K562 (cell line): ENCODE measurements at regions not wholly inside any gene's neighbourhood (a gene's known extent, or its start where the extent isn't known, plus 50 kb on each side); places are given as distances from the start of the nearest gene placed in this dataset.

ENCODE experiments used
- ATAC-seq: fragments of 200-7000 bp; cut with Tn5 transposase; 3 replicates; pipeline ENCODE4 v1.9.1; 2020; ENCODE audit warnings: moderate library complexity
- BruUV-seq: library from RNA; stranded (reverse); fragments of 400-500 nt; replicated peaks from 2 replicates; lab custom pipeline; 2021; lab: Mats Ljungman, UMichigan
- CTCF ChIA-PET: fragments of 300-600 bp; formaldehyde crosslinking; extraction: SDS; loops from one replicate; lab custom pipeline; 2021; ENCODE audit warnings: low intra/inter-chr PET ratio; lab: Yijun Ruan, JAX
- POLR2A ChIA-PET: fragments of 300-600, 350-650 bp; sonication (Branson Sonifier 250); formaldehyde crosslinking; extraction: SDS; loops from one replicate; lab custom pipeline; 2021; ENCODE audit warnings: antibody characterized with exemption, inconsistent platforms; lab: Yijun Ruan, JAX
- DNase-seq, 4 experiments: peaks; one replicate each; pipeline versions ENCODE4 v3.0.0 to v3.0.0-alpha.2; 2011 to 2018; ENCODE audit warnings: low spot score in 3 of 4, mixed read lengths in 3 of 4; ENCODE audit errors: extremely low read depth in 1 of 4
- FAIRE-seq: peaks from 2 replicates; lab custom pipeline; 2011; peaks lifted over from hg19 to GRCh38; lab: Jason Lieb, UNC
- H2AFZ ChIP-seq: 2 replicates; pipeline ENCODE4 v1.6.0; 2011; ENCODE audit warnings: low read depth, low read length, control low read depth, inconsistent platforms
- H3K27ac ChIP-seq: fragments of 200-600 bp; 3 replicates; pipeline ENCODE4 v1.8.0; 2011; ENCODE audit warnings: low read depth, mild to moderate bottlenecking, control low read depth, inconsistent platforms, low read length, moderate library complexity, mixed read lengths; ENCODE audit errors: extremely low read depth
- H3K27me3 ChIP-seq, 2 experiments: fragments of 300-600 bp in 1 of 2; 2 replicates in 1 of 2; 3 replicates in 1 of 2; pipeline versions ENCODE4 v1.6.0 to v1.8.0; 2011; ENCODE audit warnings: inconsistent platforms in 2 of 2, low read length in 2 of 2, mild to moderate bottlenecking in 1 of 2, mixed read lengths in 1 of 2, moderate library complexity in 1 of 2; ENCODE audit not compliant: control insufficient read depth in 2 of 2, insufficient read depth in 2 of 2
- H3K36me3 ChIP-seq: fragments of 300-600 bp; 3 replicates; pipeline ENCODE4 v1.8.0; 2011; ENCODE audit warnings: mild to moderate bottlenecking, low read length, inconsistent platforms; ENCODE audit not compliant: control insufficient read depth, insufficient read depth
- H3K4me1 ChIP-seq, 2 experiments: fragments of 200-600 bp in 1 of 2; replicated peaks in 1 of 2; 2 replicates in 1 of 2; 3 replicates in 1 of 2; pipeline versions ENCODE4 v1.5.1 to v1.8.0; 2011; ENCODE audit warnings: inconsistent platforms in 2 of 2, low read length in 2 of 2, mild to moderate bottlenecking in 1 of 2, mixed read lengths in 1 of 2, moderate library complexity in 1 of 2; ENCODE audit not compliant: control insufficient read depth in 2 of 2, insufficient read depth in 2 of 2
- H3K4me2 ChIP-seq: 2 replicates; pipeline ENCODE4 v1.6.1; 2011; ENCODE audit warnings: low read length, control low read depth, inconsistent platforms, mixed read lengths; ENCODE audit not compliant: insufficient read depth
- H3K4me3 ChIP-seq: fragments of 200-600 bp; sonication (generic), shearing (Covaris generic); 2 replicates; pipeline ENCODE4 v1.5.1; 2016; ENCODE audit warnings: control low read depth, inconsistent platforms
- H3K79me2 ChIP-seq: fragments of 200-600 bp; 3 replicates; pipeline ENCODE4 v1.8.0; 2011; ENCODE audit warnings: low read length, inconsistent platforms; ENCODE audit not compliant: control insufficient read depth, insufficient read depth
- H3K9ac ChIP-seq, 2 experiments: 2 replicates each; pipeline versions ENCODE4 v1.6.0 to v1.6.1; 2011; ENCODE audit warnings: low read depth in 2 of 2, low read length in 2 of 2, control low read depth in 1 of 2, inconsistent platforms in 1 of 2, mild to moderate bottlenecking in 1 of 2, mixed read lengths in 1 of 2; ENCODE audit not compliant: insufficient read depth in 1 of 2
- H3K9me1 ChIP-seq: one replicate; pipeline ENCODE4 v1.6.0; 2011; ENCODE audit warnings: inconsistent platforms, mild to moderate bottlenecking, low read length, moderate library complexity; ENCODE audit not compliant: control insufficient read depth, insufficient read depth
- H3K9me3 ChIP-seq: replicated peaks from 2 replicates; pipeline ENCODE4 v1.5.1; 2011; ENCODE audit warnings: low read depth, low read length, inconsistent platforms; ENCODE audit not compliant: control insufficient read depth, insufficient read depth
- H4K20me1 ChIP-seq: replicated peaks from 2 replicates; pipeline ENCODE4 v1.6.1; 2011; ENCODE audit warnings: low read length, inconsistent platforms, mixed read lengths; ENCODE audit not compliant: control insufficient read depth, insufficient read depth
- AFF1 ChIP-seq, 2 experiments: fragments of 450-650 bp; IDR thresholded peaks; 2 replicates each; pipeline ENCODE4 v1.6.1; 2018; ENCODE audit warnings: mild to moderate bottlenecking in 2 of 2, low read depth in 1 of 2; ENCODE audit not compliant: partially characterized antibody in 2 of 2
- ATF1 ChIP-seq, 2 experiments: fragments of 450-650 bp in 1 of 2; IDR thresholded peaks; 2 replicates each; pipeline ENCODE4 v1.6.1; 2016; ENCODE audit warnings: missing compliant biosample characterization in 1 of 2, missing genetic modification characterization in 1 of 2
- CREB3 ChIP-seq: fragments of 450-650 bp; conservative IDR thresholded peaks from 2 replicates; pipeline ENCODE4 v1.6.1; 2016; ENCODE audit warnings: missing genetic modification characterization, low read depth, mild to moderate bottlenecking, missing compliant biosample characterization, moderate library complexity
- HEY1 ChIP-seq: fragments of 250-450 bp; sonication (Bioruptor Pico); IDR thresholded peaks from 2 replicates; pipeline ENCODE4 v1.5.0; 2020; ENCODE audit warnings: mild to moderate bottlenecking, moderate library complexity, borderline replicate concordance
- KLF6 ChIP-seq: fragments of 250-450 bp; sonication (Bioruptor Pico); IDR thresholded peaks from 2 replicates; pipeline ENCODE4 v1.4.0; 2020; ENCODE audit warnings: mild to moderate bottlenecking, moderate library complexity, borderline replicate concordance
- NFRKB ChIP-seq: fragments of 450-650 bp; IDR thresholded peaks from 2 replicates; pipeline ENCODE4 v1.6.1; 2016; ENCODE audit warnings: low read depth
- POLR2AphosphoS2 ChIP-seq: IDR thresholded peaks from 2 replicates; pipeline ENCODE4 v1.6.1; 2012; ENCODE audit warnings: low read length, improper control_type of control experiment
- RHOXF2B ChIP-seq: fragments of 250-450 bp; sonication (Bioruptor Pico); conservative IDR thresholded peaks from 2 replicates; pipeline ENCODE4 v1.5.1; 2021
- TEAD4 ChIP-seq, 2 experiments: sonication (generic) in 1 of 2; formaldehyde crosslinking in 1 of 2; IDR thresholded peaks; 2 replicates each; pipeline versions ENCODE4 v1.6.1 to v1.8.0; 2012 to 2022; ENCODE audit warnings: borderline replicate concordance in 1 of 2, inconsistent platforms in 1 of 2, low read length in 1 of 2, mild to moderate bottlenecking in 1 of 2, missing genetic modification reagents in 1 of 2
- WHSC1 ChIP-seq: IDR thresholded peaks from one replicate; pipeline ENCODE4 v1.6.1; 2012; ENCODE audit warnings: low read length, control low read depth, inconsistent platforms
- ZFP30 ChIP-seq: fragments of 250-450 bp; sonication (Bioruptor Pico); IDR thresholded peaks from 2 replicates; pipeline ENCODE4 v1.8.0; 2022; ENCODE audit warnings: moderate library complexity, mild to moderate bottlenecking, inconsistent platforms, borderline replicate concordance
- ZNF280A ChIP-seq: fragments of 450-650 bp; IDR thresholded peaks from 2 replicates; pipeline ENCODE4 v1.6.1; 2018; ENCODE audit warnings: mild to moderate bottlenecking, low read depth; ENCODE audit not compliant: partially characterized antibody
- ZNF316 ChIP-seq: fragments of 450-650 bp; IDR thresholded peaks from 2 replicates; pipeline ENCODE4 v1.6.1; 2016
- ZNF444 ChIP-seq: fragments of 250-450 bp; sonication (Bioruptor Pico); IDR thresholded peaks from 2 replicates; pipeline ENCODE4 v1.4.0; 2020; ENCODE audit warnings: mild to moderate bottlenecking, moderate library complexity
- ZNF561 ChIP-seq: fragments of 450-650 bp; formaldehyde crosslinking; conservative IDR thresholded peaks from 2 replicates; pipeline ENCODE4 v1.4.0; 2020; ENCODE audit warnings: mild to moderate bottlenecking, moderate library complexity
- whole genome bisulfite sequencing: fragments of 100-300 bp; shearing (Covaris generic); methylation state at CpG from one replicate; pipeline ENCODE4 v1.1.6; 2016; ENCODE audit warnings: low coverage, mixed read lengths; ENCODE audit not compliant: insufficient coverage; ENCODE audit errors: missing lambda C conversion rate; 5-methylcytosine and 5-hydroxymethylcytosine counted together
- in situ Hi-C: fragments of 300-500 bp; cut with MboI; formaldehyde crosslinking; loops from 4 replicates; pipeline ENCODE4 v1.15.0; 2018; ENCODE audit warnings: inconsistent platforms, mixed read lengths
- intact Hi-C: fragments of 100-400 bp; cut with micrococcal nuclease; formaldehyde crosslinking; loops from 2 replicates; pipeline ENCODE4 v1.14.2; 2022

GRCh38 chr6:10315658-10316372, 99.1 kb downstream of the TFAP2A start:
- Histone ChIP-seq H3K4me1 (peaks cover 20 to 37% of the 10 kb centered on the region in 2 experiments), H4K20me1 (no peaks in the 10 kb centered on the region), H2AFZ (peak overlapping the region; percentile 89), H3K4me3 (no peak overlapping the region), H3K9ac (peak overlapping the region in 1 of 2 experiments; percentile 21; a peak in 2 of 4 replicates), H3K9me1 (no peaks in the 10 kb centered on the region), H3K36me3 (no peaks in the 10 kb centered on the region), H3K79me2 (no peaks in the 10 kb centered on the region), H3K9me3 (no peaks in the 10 kb centered on the region), H3K4me2 (peak overlapping the region; percentile 13; the same call in 1 of the 2 replicates), H3K27me3 (peaks cover 0 to 4% of the 10 kb centered on the region in 2 experiments; a peak in 2 of 5 replicates), H3K27ac (peak overlapping the region; percentile 7; the same call in 1 of the 3 replicates)
- intact Hi-C loops, result no loop called here
- WGBS, result 39% methylated on average over 7 of the region's 7 CpGs
- FAIRE-seq (no peak), ATAC-seq (no peak), DNase-seq (no peak)
- ChIA-PET POLR2A (interaction anchor here (0.8 to 1.4 kb wide), 4 partner anchors 12 to 88 kb away, joined by 3 read pairs; no protein-coding TSS in a partner anchor), CTCF (no interaction called here)
- in situ Hi-C loops, result no loop called here
- no TSS peak for BruUV-seq
- peak in 1 of 2 experiments; percentile 11 for TF ChIP-seq AFF1 (IDR thresholded peaks at IDR 0.05; ENCODE audit: low read depth in 1 of 2, partially characterized antibody in 2 of 2)
- no peak for TF ChIP-seq TEAD4 (IDR thresholded peaks at IDR 0.05; ENCODE audit: low read length)
- no peak for TF ChIP-seq TEAD4 (CRISPR knock-in tag; IDR thresholded peaks at IDR 0.05; ENCODE audit: borderline replicate concordance)
- no peak for TF ChIP-seq ZFP30
- no peak for TF ChIP-seq HEY1 (CRISPR knock-in tag)
- TF ChIP-seq WHSC1, result no peak
- peak; percentile 32 for TF ChIP-seq ZNF316
- TF ChIP-seq KLF6 (CRISPR knock-in tag), result no peak
- TF ChIP-seq ATF1 (CRISPR knock-in tag; IDR thresholded peaks at IDR 0.05), result no peak
- TF ChIP-seq ATF1 (tag; IDR thresholded peaks at IDR 0.05), result 0 out of 2 replicates have a peak, but pooled peaks have one; percentile 8
- TF ChIP-seq NFRKB, result no peak
- no peak for TF ChIP-seq ZNF280A
- TF ChIP-seq CREB3, result 0 out of 2 replicates have a peak, but pooled peaks have one; percentile 44
- TF ChIP-seq ZNF444, result no peak
- no peak for TF ChIP-seq POLR2AphosphoS2
- no peak for TF ChIP-seq RHOXF2B (CRISPR knock-in tag)
- no peak for TF ChIP-seq ZNF561 (CRISPR knock-in tag)
